Prostate gland (tissue), 2 donors: ENCODE measurements at regions not wholly inside any gene's neighbourhood (a gene's known extent, or its start where the extent isn't known, plus 50 kb on each side); places are given as distances from the start of the nearest gene placed in this dataset.

Source experiments
- POLR2AphosphoS5 ChIP-seq: sonication (generic); formaldehyde crosslinking; IDR thresholded peaks from one replicate; pipeline ENCODE4 v1.6.1; 2017; ENCODE audit warnings: antibody characterized with exemption
- TF ChIP-seq, protein P1 (sequence below), 4 experiments: fragments of 200-600 bp in 2 of 4; fragments of 450-650 bp in 2 of 4; sonication (generic) in 2 of 4; IDR thresholded peaks; 1 replicate in 3 of 4; 2 replicates in 1 of 4; pipeline ENCODE4 v1.5.1; 2016 to 2019; ENCODE audit warnings: antibody characterized with exemption in 4 of 4, mild to moderate bottlenecking in 2 of 4, moderate library complexity in 2 of 4

DNA sequence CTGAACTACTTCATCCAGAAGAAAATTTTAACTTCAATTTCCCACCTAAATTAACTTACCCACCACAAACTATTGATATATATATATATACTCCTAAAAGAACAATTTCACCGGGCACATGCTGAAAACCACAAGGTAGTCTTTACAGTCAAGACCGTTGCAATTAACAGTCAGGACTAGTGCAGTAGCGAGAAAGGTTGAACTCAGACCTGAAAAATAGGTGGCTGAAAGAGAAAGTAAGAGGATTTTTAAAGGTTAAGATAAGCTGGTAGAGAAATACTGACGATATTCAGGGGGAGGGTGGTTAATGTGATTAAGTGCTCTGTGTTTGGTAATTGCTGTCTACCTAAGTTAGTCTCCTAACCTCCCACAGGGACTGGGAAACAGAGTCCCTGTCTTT, 1153.5 kb upstream of the TMPRSS15 start:
- TF ChIP-seq, protein P1, sequence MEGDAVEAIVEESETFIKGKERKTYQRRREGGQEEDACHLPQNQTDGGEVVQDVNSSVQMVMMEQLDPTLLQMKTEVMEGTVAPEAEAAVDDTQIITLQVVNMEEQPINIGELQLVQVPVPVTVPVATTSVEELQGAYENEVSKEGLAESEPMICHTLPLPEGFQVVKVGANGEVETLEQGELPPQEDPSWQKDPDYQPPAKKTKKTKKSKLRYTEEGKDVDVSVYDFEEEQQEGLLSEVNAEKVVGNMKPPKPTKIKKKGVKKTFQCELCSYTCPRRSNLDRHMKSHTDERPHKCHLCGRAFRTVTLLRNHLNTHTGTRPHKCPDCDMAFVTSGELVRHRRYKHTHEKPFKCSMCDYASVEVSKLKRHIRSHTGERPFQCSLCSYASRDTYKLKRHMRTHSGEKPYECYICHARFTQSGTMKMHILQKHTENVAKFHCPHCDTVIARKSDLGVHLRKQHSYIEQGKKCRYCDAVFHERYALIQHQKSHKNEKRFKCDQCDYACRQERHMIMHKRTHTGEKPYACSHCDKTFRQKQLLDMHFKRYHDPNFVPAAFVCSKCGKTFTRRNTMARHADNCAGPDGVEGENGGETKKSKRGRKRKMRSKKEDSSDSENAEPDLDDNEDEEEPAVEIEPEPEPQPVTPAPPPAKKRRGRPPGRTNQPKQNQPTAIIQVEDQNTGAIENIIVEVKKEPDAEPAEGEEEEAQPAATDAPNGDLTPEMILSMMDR (IDR thresholded peaks at IDR 0.05) = no peak
- TF ChIP-seq POLR2AphosphoS5 = no peak
